ENCODE measurements at regions not wholly inside any gene's neighbourhood (a gene's known extent, or its start where the extent isn't known, plus 50 kb on each side); places are given as distances from the start of the nearest gene placed in this dataset.

GRCh38 chr7:13603661-13604060, 385.8 kb downstream of the ETV1 start:
- TF ChIP-seq EZH2phosphoT487 (IDR thresholded peaks at IDR 0.05; ENCODE audit: low read length) = no peak
- TF ChIP-seq, protein P1, sequence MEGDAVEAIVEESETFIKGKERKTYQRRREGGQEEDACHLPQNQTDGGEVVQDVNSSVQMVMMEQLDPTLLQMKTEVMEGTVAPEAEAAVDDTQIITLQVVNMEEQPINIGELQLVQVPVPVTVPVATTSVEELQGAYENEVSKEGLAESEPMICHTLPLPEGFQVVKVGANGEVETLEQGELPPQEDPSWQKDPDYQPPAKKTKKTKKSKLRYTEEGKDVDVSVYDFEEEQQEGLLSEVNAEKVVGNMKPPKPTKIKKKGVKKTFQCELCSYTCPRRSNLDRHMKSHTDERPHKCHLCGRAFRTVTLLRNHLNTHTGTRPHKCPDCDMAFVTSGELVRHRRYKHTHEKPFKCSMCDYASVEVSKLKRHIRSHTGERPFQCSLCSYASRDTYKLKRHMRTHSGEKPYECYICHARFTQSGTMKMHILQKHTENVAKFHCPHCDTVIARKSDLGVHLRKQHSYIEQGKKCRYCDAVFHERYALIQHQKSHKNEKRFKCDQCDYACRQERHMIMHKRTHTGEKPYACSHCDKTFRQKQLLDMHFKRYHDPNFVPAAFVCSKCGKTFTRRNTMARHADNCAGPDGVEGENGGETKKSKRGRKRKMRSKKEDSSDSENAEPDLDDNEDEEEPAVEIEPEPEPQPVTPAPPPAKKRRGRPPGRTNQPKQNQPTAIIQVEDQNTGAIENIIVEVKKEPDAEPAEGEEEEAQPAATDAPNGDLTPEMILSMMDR (IDR thresholded peaks at IDR 0.05; ENCODE audit: low read length) = no peak
